ENCODE measurements at regions not wholly inside any gene's neighbourhood (a gene's known extent, or its start where the extent isn't known, plus 50 kb on each side); places are given as distances from the start of the nearest gene placed in this dataset.

DNA sequence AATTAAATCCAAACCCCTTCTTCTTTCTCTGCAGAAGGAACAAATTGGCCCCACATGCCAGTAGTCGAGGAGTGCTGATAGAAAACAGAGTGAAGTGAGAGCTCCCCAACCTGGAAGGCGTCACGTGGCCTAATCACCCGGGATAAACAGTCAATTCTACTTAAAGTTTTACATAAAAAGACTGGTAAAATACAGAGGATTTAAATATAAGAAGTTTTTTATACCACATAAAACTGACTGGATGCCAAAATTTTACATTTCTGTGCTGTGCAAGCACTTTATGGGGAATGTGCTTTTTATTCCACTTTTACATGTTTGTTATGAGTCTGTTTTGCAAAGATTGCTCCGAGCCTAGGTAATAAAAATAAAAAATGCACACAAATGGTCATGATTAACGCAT lies 1586.8 kb upstream of the ACVR2A start:
- TF ChIP-seq CTCF (IDR thresholded peaks at IDR 0.05) (no peak), POLR2AphosphoS5 (IDR thresholded peaks at IDR 0.05; ENCODE audit: low read depth, low read length) (no peak)
